Psoas muscle (tissue), 7 donors: ENCODE measurements at regions not wholly inside any gene's neighbourhood (a gene's known extent, or its start where the extent isn't known, plus 50 kb on each side); places are given as distances from the start of the nearest gene placed in this dataset.

ENCODE experiments used
- ATAC-seq, 4 donors: fragments of 200-7000 bp; cut with Tn5 transposase; one replicate each; pipeline ENCODE4 v1.9.1; 2020; ENCODE audit warnings: moderate library complexity in 3 of 4, mild to moderate bottlenecking in 2 of 4
- DNase-seq, 2 donors: peaks; one replicate each; pipeline ENCODE4 v3.0.0-alpha.2; 2020
- H3K27ac ChIP-seq: fragments of 200-600 bp; one replicate; pipeline ENCODE4 v1.8.0; 2022
- H3K27me3 ChIP-seq, 3 donors: fragments of 200-600 bp in 1 of 3; one replicate each; pipeline versions ENCODE4 v1.6.1 to v1.8.0; 2013 to 2022; ENCODE audit warnings: low read length in 2 of 3, mild to moderate bottlenecking in 2 of 3, moderate library complexity in 1 of 3; ENCODE audit not compliant: insufficient read depth in 3 of 3
- H3K36me3 ChIP-seq, 2 donors: fragments of 200-600 bp in 1 of 2; one replicate each; pipeline versions ENCODE4 v1.6.1 to v1.8.0; 2013 to 2022; ENCODE audit warnings: low read depth in 1 of 2, mild to moderate bottlenecking in 1 of 2, moderate library complexity in 1 of 2; ENCODE audit not compliant: insufficient read depth in 1 of 2
- H3K4me1 ChIP-seq: fragments of 200-600 bp; one replicate; pipeline ENCODE4 v1.8.0; 2022
- H3K4me3 ChIP-seq: fragments of 200-600 bp; one replicate; pipeline ENCODE4 v1.8.0; 2022; ENCODE audit warnings: mild to moderate bottlenecking
- H3K9me3 ChIP-seq: fragments of 200-600 bp; one replicate; pipeline ENCODE4 v1.8.0; 2022
- CTCF ChIP-seq: fragments of 200-600 bp; IDR thresholded peaks from one replicate; pipeline ENCODE4 v1.8.0; 2022; ENCODE audit warnings: antibody characterized with exemption
- WGBS, 3 donors: extraction: QIAGEN DNeasy Blood & Tissue Kit; methylation state at CpG; one replicate each; pipeline versions ENCODE4 v1.1.6 to v1.1.7; 2013; 5-methylcytosine and 5-hydroxymethylcytosine counted together
- intact Hi-C, 2 donors: fragments of 100-400 bp; cut with DNase I; formaldehyde crosslinking; loops; one replicate each; pipeline versions ENCODE4 v1.11.0 to v1.14.2; 2022
- donor health status: healthy with polysubstance abuse.
- donor health status: DM: no; HTN: no; CAD: no; lungs with moderate emphysema.
- donor health status: Bipolar disorder and iron deficiency.
- donor health status: healthy.
- donor health status: DM: yes; HTN: yes; CAD: no.
- donor health status: DM: no; HTN: no; CAD: no.
- donor health status: DM: yes; HTN: yes; CAD: no.

- H3K9me3 ChIP-seq: no peaks in the 10 kb centered on the region
- intact Hi-C loops: no loop called here
- no peak for TF ChIP-seq CTCF
Observed at GRCh38 chr1:219560856-219561255, 52.0 kb downstream of the ZC3H11B start.

GRCh38 chr1:219559899-219560298 is 53.0 kb downstream of the ZC3H11B start:
- WGBS, 3 donors: 89 to 95% (median 89%) methylated on average over 4 of the region's 4 CpGs
- intact Hi-C loops: no loop called here
- H3K4me3 ChIP-seq: no peak overlapping the region

More at GRCh38 chr1:219560856-219561255, 52.0 kb downstream of the ZC3H11B start:
- no peak overlapping the region for H3K27ac ChIP-seq
- DNase-seq: no peak
- H3K4me1 ChIP-seq: no peaks in the 10 kb centered on the region
- ATAC-seq: no peak
- no peaks in the 10 kb centered on the region for H3K36me3 ChIP-seq
- 70 to 77% (median 73%) methylated on average over 3 of the region's 3 CpGs for WGBS, 3 donors
- no peaks in the 10 kb centered on the region for H3K27me3 ChIP-seq
- no peak overlapping the region for H3K4me3 ChIP-seq

GRCh38 chr1:219555806-219556205 is 57.1 kb downstream of the ZC3H11B start:
- no peaks in the 10 kb centered on the region for H3K9me3 ChIP-seq
- no peaks in the 10 kb centered on the region for H3K27me3 ChIP-seq
- H3K36me3 ChIP-seq: no peaks in the 10 kb centered on the region
- H3K4me3 ChIP-seq: no peak overlapping the region
- DNase-seq (no peak), ATAC-seq (no peak)
- intact Hi-C loops: no loop called here
- TF ChIP-seq CTCF: no peak
- 52 to 67% (median 53%) methylated on average over 2 of the region's 2 CpGs for WGBS, 3 donors
- H3K27ac ChIP-seq: no peak overlapping the region
- H3K4me1 ChIP-seq: no peaks in the 10 kb centered on the region

More at GRCh38 chr1:219559899-219560298, 53.0 kb downstream of the ZC3H11B start:
- TF ChIP-seq CTCF: no peak
- Histone ChIP-seq H3K36me3 (no peaks in the 10 kb centered on the region), H3K27ac (no peak overlapping the region), H3K4me1 (no peaks in the 10 kb centered on the region), H3K27me3 (no peaks in the 10 kb centered on the region), H3K9me3 (no peaks in the 10 kb centered on the region)
- no peak for ATAC-seq
- no peak for DNase-seq

- ATAC-seq: no peak
- no peak overlapping the region for H3K27ac ChIP-seq
- H3K27me3 ChIP-seq: no peaks in the 10 kb centered on the region
- H3K4me3 ChIP-seq: no peak overlapping the region
- 83 to 88% (median 85%) methylated on average over 7 of the region's 7 CpGs for WGBS, 3 donors
- no peak for TF ChIP-seq CTCF
- intact Hi-C loops: no loop called here
- H3K36me3 ChIP-seq: no peaks in the 10 kb centered on the region
- H3K9me3 ChIP-seq: no peaks in the 10 kb centered on the region
- DNase-seq: no peak
- no peaks in the 10 kb centered on the region for H3K4me1 ChIP-seq
Observed at GRCh38 chr1:219555031-219555692, 57.7 kb downstream of the ZC3H11B start.
